ENCODE measurements at regions not wholly inside any gene's neighbourhood (a gene's known extent, or its start where the extent isn't known, plus 50 kb on each side); places are given as distances from the start of the nearest gene placed in this dataset.

- TF ChIP-seq CTCF (conservative IDR thresholded peaks at IDR 0.05) = no peak
- TF ChIP-seq ZFX (IDR thresholded peaks at IDR 0.05) = no peak
- no peak overlapping the region for H3K27ac ChIP-seq
These were observed 312.5 kb downstream of the PSAT1 start for GRCh38 chr9:78609450-78609849.

- TF ChIP-seq CTCF (conservative IDR thresholded peaks at IDR 0.05) (no peak), ZFX (IDR thresholded peaks at IDR 0.05) (no peak)
- no peak overlapping the region for H3K27ac ChIP-seq
These were observed 315.2 kb downstream of the PSAT1 start for GRCh38 chr9:78612091-78612490.

- TF ChIP-seq ZFX (IDR thresholded peaks at IDR 0.05) (no peak), CTCF (conservative IDR thresholded peaks at IDR 0.05) (no peak)
- no peak overlapping the region for H3K27ac ChIP-seq
These were observed 316.1 kb downstream of the PSAT1 start for GRCh38 chr9:78613006-78613405.

GRCh38 chr9:78614892-78615291 lies 318.0 kb downstream of the PSAT1 start:
- no peak overlapping the region for H3K27ac ChIP-seq
- no peak for TF ChIP-seq ZFX (IDR thresholded peaks at IDR 0.05)
- TF ChIP-seq CTCF (conservative IDR thresholded peaks at IDR 0.05) = no peak

GRCh38 chr9:78615372-78615771 lies 318.4 kb downstream of the PSAT1 start:
- H3K27ac ChIP-seq = no peak overlapping the region
- TF ChIP-seq ZFX (IDR thresholded peaks at IDR 0.05) (no peak), CTCF (conservative IDR thresholded peaks at IDR 0.05) (no peak)

- TF ChIP-seq CTCF (conservative IDR thresholded peaks at IDR 0.05) (peak; percentile 13; the same call in 1 of the 2 replicates), ZFX (IDR thresholded peaks at IDR 0.05) (no peak)
- H3K27ac ChIP-seq = no peak overlapping the region
These were observed 321.8 kb downstream of the PSAT1 start for GRCh38 chr9:78618735-78619134.

- no peak overlapping the region for H3K27ac ChIP-seq
- TF ChIP-seq CTCF (conservative IDR thresholded peaks at IDR 0.05) (no peak), ZFX (IDR thresholded peaks at IDR 0.05) (no peak)
These were observed 323.4 kb downstream of the PSAT1 start for GRCh38 chr9:78620303-78620702.
